Stimulated activated CD4-positive, alpha-beta T cell treated with anti-CD3 and anti-CD28 coated beads, TNF-alpha, amount 100 ng/mL, for 4 hours (primary cell): ENCODE measurements at regions not wholly inside any gene's neighbourhood (a gene's known extent, or its start where the extent isn't known, plus 50 kb on each side); places are given as distances from the start of the nearest gene placed in this dataset.
"Not testable (repeated sequence)": the region's sequence is repeated elsewhere in the genome, so short reads cannot be mapped to it uniquely, and the experiment has no call there.

ENCODE experiments used
- DNase-seq, 3 experiments: peaks; one replicate each; pipeline ENCODE4 v3.0.0-alpha.2; 2020; ENCODE audit warnings: low read depth in 3 of 3

GRCh38 chr7:70846208-70846607 is 285.7 kb upstream of the GALNT17 start:
- DNase-seq = no peak

- no peak for DNase-seq
These were observed 282.2 kb upstream of the GALNT17 start for GRCh38 chr7:70849580-70850235.

- DNase-seq = no peak
These were observed 276.6 kb upstream of the GALNT17 start for GRCh38 chr7:70855373-70855772.

GRCh38 chr7:70856901-70857630 is 274.9 kb upstream of the GALNT17 start:
- peak; percentile 8 to 17 (median 9) for DNase-seq

GRCh38 chr7:70857793-70858545 is 274.0 kb upstream of the GALNT17 start:
- no peak for DNase-seq

- no peak for DNase-seq
These were observed 264.4 kb upstream of the GALNT17 start for GRCh38 chr7:70867513-70867912.

- no peak for DNase-seq
These were observed 261.6 kb upstream of the GALNT17 start for GRCh38 chr7:70870349-70870748.

GRCh38 chr7:70872188-70872587 is 259.8 kb upstream of the GALNT17 start:
- no peak for DNase-seq

- no peak for DNase-seq
These were observed 250.6 kb upstream of the GALNT17 start for GRCh38 chr7:70881167-70881847.

GRCh38 chr7:70883750-70884439 is 248.0 kb upstream of the GALNT17 start:
- DNase-seq = no peak

GRCh38 chr7:70884440-70884764 is 247.5 kb upstream of the GALNT17 start:
- DNase-seq = no peak

GRCh38 chr7:70884809-70885208 is 247.1 kb upstream of the GALNT17 start:
- DNase-seq = no peak

- DNase-seq = no peak
These were observed 245.4 kb upstream of the GALNT17 start for GRCh38 chr7:70886547-70886946.

GRCh38 chr7:70887186-70887585 is 244.8 kb upstream of the GALNT17 start:
- DNase-seq = no peak

GRCh38 chr7:70890147-70890969 is 241.6 kb upstream of the GALNT17 start:
- DNase-seq = no peak

- DNase-seq = no peak
These were observed 238.5 kb upstream of the GALNT17 start for GRCh38 chr7:70893422-70893821.

- no peak for DNase-seq
These were observed 237.8 kb upstream of the GALNT17 start for GRCh38 chr7:70893971-70894715.

- DNase-seq = no peak
These were observed 237.1 kb upstream of the GALNT17 start for GRCh38 chr7:70894799-70895198.

- not testable (repeated sequence) for DNase-seq
These were observed 236.4 kb upstream of the GALNT17 start for GRCh38 chr7:70895337-70896200.
